Tibial artery (tissue), 4 donors: ENCODE measurements at regions not wholly inside any gene's neighbourhood (a gene's known extent, or its start where the extent isn't known, plus 50 kb on each side); places are given as distances from the start of the nearest gene placed in this dataset.

Experiments
- DNase-seq, 2 donors: peaks; one replicate each; pipeline ENCODE4 v3.0.0-alpha.2; 2019
- H3K27ac ChIP-seq, 2 donors: fragments of 200-600 bp; sonication (generic) in 1 of 2; 1 replicate in 1 of 2; 2 replicates in 1 of 2; pipeline ENCODE4 v1.5.1; 2018 to 2019; ENCODE audit warnings: mild to moderate bottlenecking in 1 of 2
- H3K27me3 ChIP-seq, 2 donors: fragments of 200-600 bp; sonication (generic) in 1 of 2; one replicate each; pipeline versions ENCODE4 v1.5.1 to v1.6.0; 2016 to 2019
- H3K36me3 ChIP-seq, 3 donors: fragments of 200-600 bp; sonication (generic) in 2 of 3; one replicate each; pipeline ENCODE4 v1.5.1; 2016 to 2019; ENCODE audit warnings: mild to moderate bottlenecking in 2 of 3
- H3K4me1 ChIP-seq, 4 donors: fragments of 200-600 bp; sonication (generic) in 2 of 4; 1 replicate in 3 of 4; 2 replicates in 1 of 4; pipeline ENCODE4 v1.5.1; 2016 to 2019
- H3K4me3 ChIP-seq, 2 donors: fragments of 200-600 bp; sonication (generic) in 1 of 2; 1 replicate in 1 of 2; 2 replicates in 1 of 2; pipeline ENCODE4 v1.5.1; 2018 to 2019; ENCODE audit warnings: mild to moderate bottlenecking in 2 of 2
- H3K9me3 ChIP-seq, 3 donors: fragments of 200-600 bp; sonication (generic) in 1 of 3; one replicate each; pipeline ENCODE4 v1.5.1; 2016 to 2019
- intact Hi-C: fragments of 100-400 bp; cut with DNase I; formaldehyde crosslinking; loops from one replicate; pipeline ENCODE4 v1.15.0; 2023; ENCODE audit warnings: low total_unique reads
- TF ChIP-seq, protein P1 (sequence below), 2 experiments: fragments of 200-600 bp in 1 of 2; fragments of 450-650 bp in 1 of 2; IDR thresholded peaks; one replicate each; pipeline ENCODE4 v1.5.1; 2017 to 2019; ENCODE audit warnings: antibody characterized with exemption in 2 of 2, mild to moderate bottlenecking in 1 of 2, moderate library complexity in 1 of 2

DNA sequence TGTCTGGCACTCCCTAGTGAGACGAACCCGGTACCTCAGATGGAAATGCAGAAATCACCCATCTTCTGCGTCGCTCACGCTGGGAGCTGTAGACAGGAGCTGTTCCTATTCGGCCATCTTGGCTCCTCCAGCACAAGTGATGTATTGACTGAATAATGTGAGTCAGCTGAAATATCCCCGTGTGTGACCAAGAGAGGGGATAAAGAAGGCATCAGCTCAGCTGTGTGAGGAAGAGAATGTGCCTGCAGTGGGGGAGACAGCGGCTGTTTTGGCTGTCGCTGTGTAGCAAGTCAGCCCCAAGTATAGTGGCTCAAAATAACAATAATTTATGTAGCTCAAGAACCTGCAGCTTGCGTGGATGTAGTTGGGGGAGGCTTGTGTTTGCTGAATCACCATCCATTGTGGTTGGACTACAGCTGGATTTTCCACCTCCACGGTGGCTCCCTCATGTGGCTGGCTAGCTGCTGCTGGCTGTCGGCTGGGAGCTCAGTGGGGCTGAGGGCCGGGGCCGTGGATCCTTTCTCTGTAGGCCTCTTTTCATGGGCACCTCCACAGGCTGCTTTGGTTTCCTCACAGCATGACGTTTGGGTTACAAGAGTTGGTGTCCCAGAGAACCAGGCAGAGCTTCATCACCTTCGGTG lies 434.5 kb downstream of the CCSER2 start:
- Histone ChIP-seq H3K4me3 (no peak overlapping the region), H3K36me3 (no peaks in the 10 kb centered on the region), H3K9me3 (no peaks in the 10 kb centered on the region), H3K4me1 (no peaks in the 10 kb centered on the region), H3K27ac (no peak overlapping the region), H3K27me3 (no peaks in the 10 kb centered on the region)
- intact Hi-C loops, result no loop called here
- no peak for DNase-seq
- TF ChIP-seq, protein P1, sequence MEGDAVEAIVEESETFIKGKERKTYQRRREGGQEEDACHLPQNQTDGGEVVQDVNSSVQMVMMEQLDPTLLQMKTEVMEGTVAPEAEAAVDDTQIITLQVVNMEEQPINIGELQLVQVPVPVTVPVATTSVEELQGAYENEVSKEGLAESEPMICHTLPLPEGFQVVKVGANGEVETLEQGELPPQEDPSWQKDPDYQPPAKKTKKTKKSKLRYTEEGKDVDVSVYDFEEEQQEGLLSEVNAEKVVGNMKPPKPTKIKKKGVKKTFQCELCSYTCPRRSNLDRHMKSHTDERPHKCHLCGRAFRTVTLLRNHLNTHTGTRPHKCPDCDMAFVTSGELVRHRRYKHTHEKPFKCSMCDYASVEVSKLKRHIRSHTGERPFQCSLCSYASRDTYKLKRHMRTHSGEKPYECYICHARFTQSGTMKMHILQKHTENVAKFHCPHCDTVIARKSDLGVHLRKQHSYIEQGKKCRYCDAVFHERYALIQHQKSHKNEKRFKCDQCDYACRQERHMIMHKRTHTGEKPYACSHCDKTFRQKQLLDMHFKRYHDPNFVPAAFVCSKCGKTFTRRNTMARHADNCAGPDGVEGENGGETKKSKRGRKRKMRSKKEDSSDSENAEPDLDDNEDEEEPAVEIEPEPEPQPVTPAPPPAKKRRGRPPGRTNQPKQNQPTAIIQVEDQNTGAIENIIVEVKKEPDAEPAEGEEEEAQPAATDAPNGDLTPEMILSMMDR (IDR thresholded peaks at IDR 0.05), result no peak

DNA sequence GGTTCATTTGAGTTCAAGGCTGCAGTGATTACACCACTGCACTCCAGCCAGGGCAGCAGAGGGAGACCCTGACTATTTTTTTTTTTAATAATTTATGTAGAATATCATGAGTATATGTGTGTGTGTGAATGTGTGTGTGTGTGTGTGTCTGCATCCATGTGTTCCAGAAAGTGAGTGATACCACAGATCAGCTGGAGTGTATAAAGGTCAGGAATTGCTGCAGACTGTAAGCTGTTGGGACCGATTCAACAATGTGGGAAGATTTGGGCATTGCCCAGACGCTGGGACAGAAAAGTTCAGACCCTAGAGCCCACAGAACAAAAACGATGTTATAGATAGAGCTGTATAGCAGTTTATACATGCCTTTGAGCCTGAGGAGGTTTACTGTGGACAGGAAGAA lies 435.6 kb downstream of the CCSER2 start:
- Histone ChIP-seq H3K4me1 (no peaks in the 10 kb centered on the region), H3K27ac (no peak overlapping the region), H3K36me3 (no peaks in the 10 kb centered on the region), H3K27me3 (no peaks in the 10 kb centered on the region), H3K4me3 (no peak overlapping the region), H3K9me3 (no peaks in the 10 kb centered on the region)
- intact Hi-C loops, result no loop called here
- TF ChIP-seq, protein P1 (IDR thresholded peaks at IDR 0.05), result no peak
- DNase-seq, result no peak

DNA sequence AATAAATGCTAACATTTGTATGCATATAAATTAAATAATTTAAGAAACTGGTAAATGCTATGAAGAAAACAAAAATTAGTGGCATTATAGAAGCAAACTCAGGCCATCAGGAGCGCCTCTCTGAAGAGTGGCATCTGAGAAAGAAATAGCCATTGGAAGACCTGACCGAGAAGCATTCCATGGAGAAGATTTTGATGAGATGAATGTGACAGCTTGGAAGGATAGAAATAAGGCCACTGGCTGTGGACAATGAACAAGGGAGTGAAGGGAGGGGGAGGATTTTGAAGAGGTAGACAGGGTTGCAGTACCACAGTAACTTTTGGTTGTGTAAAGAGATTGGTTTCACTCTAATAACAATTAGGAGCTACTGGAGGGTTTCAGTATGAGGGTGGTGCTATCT lies 436.7 kb downstream of the CCSER2 start:
- Histone ChIP-seq H3K36me3 (no peaks in the 10 kb centered on the region), H3K27ac (no peak overlapping the region), H3K4me1 (no peaks in the 10 kb centered on the region), H3K4me3 (no peak overlapping the region), H3K27me3 (no peaks in the 10 kb centered on the region), H3K9me3 (no peaks in the 10 kb centered on the region)
- intact Hi-C loops, result no loop called here
- DNase-seq, result no peak
- TF ChIP-seq, protein P1 (IDR thresholded peaks at IDR 0.05), result no peak

DNA sequence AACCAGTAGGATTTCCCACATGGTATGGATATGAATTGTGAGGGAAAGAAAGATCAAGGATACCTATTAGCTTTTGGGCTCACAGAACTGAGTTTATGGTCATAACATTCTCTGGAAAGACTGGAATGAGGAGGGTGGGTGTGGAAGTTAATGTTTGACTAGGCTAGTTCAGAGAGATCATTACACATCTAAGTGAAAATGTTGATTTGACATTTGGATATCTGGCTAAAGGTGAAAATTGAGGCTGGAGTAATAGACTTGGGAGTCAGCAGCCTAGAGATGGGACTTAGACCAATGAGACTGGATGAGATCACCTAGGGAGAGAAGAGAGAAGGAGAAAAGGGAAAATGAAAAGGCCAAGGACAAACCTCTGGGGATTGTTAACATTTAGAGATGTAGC lies 437.3 kb downstream of the CCSER2 start:
- no peak overlapping the region for H3K27ac ChIP-seq
- TF ChIP-seq, protein P1 (IDR thresholded peaks at IDR 0.05), result no peak
- intact Hi-C loops, result no loop called here

DNA sequence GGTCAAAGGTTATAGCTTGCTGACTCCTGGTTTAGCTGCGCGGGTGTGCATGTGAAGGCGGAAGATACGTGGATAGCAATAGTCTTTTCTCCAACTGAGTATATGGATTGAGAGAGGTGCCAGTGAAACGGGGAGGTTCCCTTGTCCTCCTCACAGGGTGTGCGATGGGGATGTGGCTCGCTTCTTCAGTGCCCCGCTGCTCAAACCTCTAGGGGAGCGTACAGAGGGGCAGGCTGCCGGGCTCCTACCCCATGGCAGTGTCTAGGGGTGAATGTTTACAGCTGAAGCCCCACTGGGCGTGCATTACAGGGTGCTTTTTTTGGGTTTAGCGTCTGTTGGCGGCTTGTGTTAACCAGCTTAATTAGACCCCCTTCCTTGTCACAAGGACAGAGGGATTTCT lies 438.5 kb downstream of the CCSER2 start:
- no peak for DNase-seq
- Histone ChIP-seq H3K4me3 (no peak overlapping the region), H3K36me3 (no peaks in the 10 kb centered on the region), H3K27me3 (no peaks in the 10 kb centered on the region), H3K9me3 (no peaks in the 10 kb centered on the region), H3K4me1 (no peaks in the 10 kb centered on the region), H3K27ac (no peak overlapping the region)
- TF ChIP-seq, protein P1 (IDR thresholded peaks at IDR 0.05), result no peak
- intact Hi-C loops, result no loop called here

More for the DNA sequence above, 437.3 kb downstream of the CCSER2 start:
- Histone ChIP-seq H3K27me3 (no peaks in the 10 kb centered on the region), H3K9me3 (no peaks in the 10 kb centered on the region), H3K4me1 (no peaks in the 10 kb centered on the region), H3K4me3 (no peak overlapping the region), H3K36me3 (no peaks in the 10 kb centered on the region)
- no peak for DNase-seq

DNA sequence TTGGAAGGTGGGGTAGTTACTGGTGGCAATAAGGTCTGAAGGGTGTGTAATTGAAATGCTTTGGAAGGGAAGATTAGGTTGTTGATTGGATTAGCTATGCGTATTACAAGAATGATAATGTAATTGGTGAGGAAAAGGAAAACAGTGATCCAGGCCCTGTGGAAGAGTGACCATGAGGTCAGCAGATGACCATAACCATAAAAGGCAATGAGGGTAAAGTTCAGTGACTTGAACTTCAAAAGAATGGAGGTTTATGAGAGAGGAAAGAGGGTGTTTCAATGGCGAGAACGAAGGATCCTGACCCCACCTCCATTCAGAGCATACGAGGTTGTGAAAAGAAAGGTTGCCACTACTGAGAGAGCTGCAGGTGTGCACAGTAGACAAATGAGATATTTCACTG lies 439.7 kb downstream of the CCSER2 start:
- Histone ChIP-seq H3K27me3 (no peaks in the 10 kb centered on the region), H3K27ac (no peak overlapping the region), H3K9me3 (no peaks in the 10 kb centered on the region), H3K4me3 (no peak overlapping the region), H3K4me1 (no peaks in the 10 kb centered on the region), H3K36me3 (no peaks in the 10 kb centered on the region)
- DNase-seq, result no peak
- TF ChIP-seq, protein P1 (IDR thresholded peaks at IDR 0.05), result no peak
- intact Hi-C loops, result no loop called here
